Activated T-helper 1 cell treated with anti-CD3 and anti-CD28 coated beads, Interleukin-12 subunit alpha, Interleukin-12 subunit beta, Interleukin-2, Interleukin-4 antibody, amounts not matched to agents 30 ng/mL and 10 ng/mL and 1 ng/mL, durations not matched to agents 14 hours and 24 hours and 36 hours (primary cell): ENCODE measurements at regions not wholly inside any gene's neighbourhood (a gene's known extent, or its start where the extent isn't known, plus 50 kb on each side); places are given as distances from the start of the nearest gene placed in this dataset.

Experiments used
- DNase-seq: peaks from one replicate; pipeline ENCODE4 v3.0.0; 2021; ENCODE audit warnings: low spot score
- H3K27ac Mint-ChIP-seq: one replicate; pipeline ENCODE4 v1.8.0; 2021; ENCODE audit warnings: mild to moderate bottlenecking, mixed read lengths
- H3K27me3 Mint-ChIP-seq: one replicate; pipeline ENCODE4 v1.8.0; 2022; ENCODE audit warnings: mild to moderate bottlenecking, moderate library complexity, mixed read lengths; ENCODE audit not compliant: insufficient read depth
- H3K36me3 Mint-ChIP-seq: one replicate; pipeline ENCODE4 v1.8.0; 2021; ENCODE audit warnings: low read depth, mixed read lengths
- H3K4me1 Mint-ChIP-seq: one replicate; pipeline ENCODE4 v1.8.0; 2021; ENCODE audit warnings: low read depth, mixed read lengths
- H3K4me3 Mint-ChIP-seq: one replicate; pipeline ENCODE4 v1.8.0; 2021; ENCODE audit warnings: mild to moderate bottlenecking, moderate library complexity, mixed read lengths
- H3K9me3 Mint-ChIP-seq: one replicate; pipeline ENCODE4 v1.8.0; 2021; ENCODE audit warnings: mixed read lengths
- intact Hi-C: fragments of 100-400 bp; cut with micrococcal nuclease; formaldehyde crosslinking; loops from one replicate; pipeline ENCODE4 v1.15.1; 2024

DNA sequence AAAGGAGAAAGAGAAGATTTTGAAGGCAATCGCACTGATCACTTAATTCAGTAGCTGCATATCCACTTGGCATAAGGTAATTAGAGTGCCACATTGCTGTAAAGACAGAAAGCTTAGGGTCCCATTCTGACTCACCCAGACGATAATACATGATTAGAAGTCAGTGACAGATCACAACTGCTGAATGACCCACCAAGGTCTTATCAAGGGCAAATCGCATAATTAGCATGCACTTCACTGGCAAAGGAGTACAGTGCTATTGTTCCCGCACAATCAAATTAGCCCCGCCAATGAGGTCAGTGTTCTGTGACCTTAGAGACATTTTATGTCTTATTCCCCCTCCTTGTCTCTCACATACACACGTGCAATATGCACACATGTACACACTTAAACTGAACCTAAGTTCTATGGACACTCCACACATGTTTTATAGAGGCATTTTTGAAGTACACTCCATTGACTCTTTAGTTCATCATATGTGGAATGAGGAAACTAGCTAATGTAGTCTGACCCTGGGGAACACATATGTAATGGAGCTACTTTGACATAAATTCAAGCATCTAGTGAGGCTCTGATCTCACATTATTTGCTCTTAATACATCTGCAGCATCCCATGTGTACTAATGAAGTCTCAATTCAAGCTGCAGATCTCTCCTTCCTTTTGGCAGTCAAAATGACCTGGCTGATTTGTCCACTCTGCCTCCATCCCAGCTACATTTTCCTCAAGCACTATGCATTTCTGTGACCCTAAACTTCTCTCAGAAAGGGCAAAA is 673.8 kb upstream of the FANCL start:
- no peaks in the 10 kb centered on the region for H3K4me1 Mint-ChIP-seq
- no peak for DNase-seq
- no peak overlapping the region for H3K27ac Mint-ChIP-seq
- H3K27me3 Mint-ChIP-seq = no peaks in the 10 kb centered on the region
- H3K9me3 Mint-ChIP-seq = no peaks in the 10 kb centered on the region
- intact Hi-C loops = no loop called here
- no peaks in the 10 kb centered on the region for H3K36me3 Mint-ChIP-seq
- no peak overlapping the region for H3K4me3 Mint-ChIP-seq

DNA sequence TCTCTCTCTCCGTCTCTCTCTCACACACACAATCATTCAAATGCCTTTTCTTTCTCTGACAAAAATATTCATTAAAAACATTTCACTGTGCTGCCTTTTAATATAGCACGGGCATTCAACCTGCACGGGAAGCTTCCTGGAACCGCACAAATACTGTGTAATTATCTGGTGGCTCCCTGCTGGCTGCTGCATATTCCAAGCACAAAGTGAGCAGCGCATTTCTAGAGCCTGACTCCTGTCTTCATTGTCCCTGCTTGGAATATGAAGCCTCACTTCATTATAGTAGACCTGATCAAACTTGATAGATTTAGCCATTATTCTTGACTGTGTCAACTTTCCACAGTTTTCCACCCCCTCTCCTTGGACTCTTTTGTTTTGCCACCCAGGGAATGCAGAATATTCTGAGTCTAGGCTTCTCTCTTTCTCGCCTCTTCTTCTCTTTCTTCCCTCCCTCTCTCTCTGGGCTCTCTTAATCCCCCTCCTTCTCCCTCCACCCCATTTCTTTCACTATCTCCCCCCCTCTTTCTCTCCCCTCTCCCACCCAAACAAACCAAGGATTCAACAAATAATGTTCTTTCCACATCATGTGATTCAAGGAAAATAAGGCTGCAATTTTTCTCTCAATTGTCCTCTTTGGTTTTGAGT is 672.1 kb upstream of the FANCL start:
- H3K9me3 Mint-ChIP-seq = no peaks in the 10 kb centered on the region
- H3K4me1 Mint-ChIP-seq = no peaks in the 10 kb centered on the region
- intact Hi-C loops = no loop called here
- H3K36me3 Mint-ChIP-seq = no peaks in the 10 kb centered on the region
- DNase-seq = no peak
- no peaks in the 10 kb centered on the region for H3K27me3 Mint-ChIP-seq
- H3K4me3 Mint-ChIP-seq = no peak overlapping the region
- H3K27ac Mint-ChIP-seq = no peak overlapping the region

DNA sequence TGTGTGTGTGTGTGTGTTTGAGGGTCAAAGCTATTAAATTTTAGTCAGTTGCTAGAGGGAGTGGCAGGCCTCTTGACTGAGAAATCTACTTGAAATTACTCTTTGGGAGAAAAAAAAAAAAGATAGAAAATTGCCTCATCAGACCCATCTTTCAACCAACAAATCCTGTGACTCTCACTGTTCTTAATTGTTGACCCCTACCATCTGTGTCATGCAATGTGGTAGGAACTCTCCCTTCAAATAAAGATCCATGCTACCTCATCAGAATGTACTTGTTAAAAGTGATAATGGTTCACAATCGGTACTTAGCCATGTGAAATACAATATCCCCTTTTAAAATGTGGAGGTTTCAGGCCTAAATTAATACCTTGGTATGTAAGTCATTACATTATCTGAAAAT is 670.8 kb upstream of the FANCL start:
- Mint-ChIP-seq H3K27me3 (no peaks in the 10 kb centered on the region), H3K27ac (no peak overlapping the region), H3K4me3 (no peak overlapping the region), H3K9me3 (no peaks in the 10 kb centered on the region), H3K36me3 (no peaks in the 10 kb centered on the region), H3K4me1 (no peaks in the 10 kb centered on the region)
- intact Hi-C loops = no loop called here
- DNase-seq = no peak

DNA sequence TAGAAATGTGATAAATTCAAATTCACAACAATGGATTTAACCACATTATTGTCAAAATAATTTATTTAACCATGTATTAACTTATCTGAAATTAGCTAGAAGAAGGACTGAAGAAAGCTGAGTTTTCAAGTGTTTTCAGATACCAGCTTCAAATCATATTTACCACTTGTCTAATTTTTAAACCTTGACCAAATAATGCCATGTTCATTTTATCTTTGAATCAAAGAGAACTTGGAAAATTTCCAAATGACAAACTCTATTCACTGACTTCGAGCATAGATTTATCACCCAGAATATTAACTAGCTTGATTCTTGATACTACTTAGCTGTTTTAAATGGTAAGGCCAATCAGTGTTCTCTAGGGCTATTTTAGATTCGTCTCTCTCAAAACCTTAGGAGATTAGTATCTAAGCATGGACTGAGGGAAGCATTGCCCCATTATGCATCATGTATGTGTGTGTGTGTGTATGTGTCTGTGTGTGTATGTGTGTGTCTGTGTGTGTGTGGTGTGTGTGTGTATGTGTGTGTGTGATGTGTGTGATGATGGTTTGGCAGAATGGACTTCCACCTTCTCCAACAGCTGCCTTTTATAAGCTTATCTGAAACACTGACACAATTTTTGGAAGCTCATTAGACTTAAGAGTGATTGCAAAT is 667.5 kb upstream of the FANCL start:
- no peaks in the 10 kb centered on the region for H3K36me3 Mint-ChIP-seq
- H3K4me1 Mint-ChIP-seq = no peaks in the 10 kb centered on the region
- H3K27ac Mint-ChIP-seq = no peak overlapping the region
- DNase-seq = no peak
- no peak overlapping the region for H3K4me3 Mint-ChIP-seq
- no peaks in the 10 kb centered on the region for H3K9me3 Mint-ChIP-seq
- no peaks in the 10 kb centered on the region for H3K27me3 Mint-ChIP-seq
- intact Hi-C loops = no loop called here

DNA sequence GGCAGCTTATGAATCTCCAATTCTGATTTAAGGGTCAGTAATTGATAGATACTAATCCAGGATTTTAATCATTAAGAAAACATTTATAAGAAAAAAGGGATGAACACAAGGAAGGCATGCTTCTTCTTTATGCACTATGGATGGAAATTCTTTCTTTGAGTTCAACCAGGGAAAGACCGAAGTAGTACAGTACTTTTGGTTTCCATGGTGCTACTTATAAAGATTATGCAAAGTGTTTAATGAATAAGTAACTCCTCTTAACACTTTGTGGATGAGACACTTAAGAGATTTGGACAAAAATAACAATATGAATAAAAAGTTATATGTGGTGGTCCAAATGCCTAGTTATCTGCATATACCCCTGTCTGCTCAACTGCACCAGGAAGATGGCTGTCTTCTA is 666.5 kb upstream of the FANCL start:
- intact Hi-C loops = no loop called here
- Mint-ChIP-seq H3K4me1 (no peaks in the 10 kb centered on the region), H3K4me3 (no peak overlapping the region), H3K27me3 (no peaks in the 10 kb centered on the region), H3K27ac (no peak overlapping the region), H3K9me3 (no peaks in the 10 kb centered on the region), H3K36me3 (no peaks in the 10 kb centered on the region)
- DNase-seq = no peak

DNA sequence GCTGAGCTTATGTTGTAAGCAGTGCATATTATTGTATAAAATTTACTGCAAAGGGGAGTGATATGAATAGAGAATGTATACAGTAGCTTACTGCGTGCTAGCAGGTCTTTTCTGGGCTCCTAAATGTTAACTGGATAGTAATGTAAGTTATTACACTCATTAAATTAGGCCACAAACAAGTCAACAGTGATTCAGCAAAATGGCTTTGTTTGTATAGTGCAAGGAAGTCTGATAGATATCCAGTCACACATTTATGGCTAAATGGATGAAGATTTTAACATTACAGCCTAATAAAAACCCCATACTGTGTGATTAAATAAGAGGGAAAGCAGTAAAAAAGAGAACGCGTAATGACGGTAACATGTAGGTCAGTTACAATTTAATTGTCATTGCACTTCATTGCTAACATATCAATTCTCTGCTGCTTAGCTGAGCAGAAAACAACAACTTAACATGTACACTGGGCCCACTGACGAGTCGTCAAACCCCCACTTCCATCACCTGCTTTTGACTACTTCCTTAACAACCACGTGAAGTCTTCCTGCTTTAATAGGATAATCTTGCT is 665.0 kb upstream of the FANCL start:
- no peak for DNase-seq
- Mint-ChIP-seq H3K4me1 (no peaks in the 10 kb centered on the region), H3K9me3 (no peaks in the 10 kb centered on the region), H3K4me3 (no peak overlapping the region), H3K36me3 (no peaks in the 10 kb centered on the region), H3K27me3 (no peaks in the 10 kb centered on the region), H3K27ac (no peak overlapping the region)
- intact Hi-C loops = no loop called here

DNA sequence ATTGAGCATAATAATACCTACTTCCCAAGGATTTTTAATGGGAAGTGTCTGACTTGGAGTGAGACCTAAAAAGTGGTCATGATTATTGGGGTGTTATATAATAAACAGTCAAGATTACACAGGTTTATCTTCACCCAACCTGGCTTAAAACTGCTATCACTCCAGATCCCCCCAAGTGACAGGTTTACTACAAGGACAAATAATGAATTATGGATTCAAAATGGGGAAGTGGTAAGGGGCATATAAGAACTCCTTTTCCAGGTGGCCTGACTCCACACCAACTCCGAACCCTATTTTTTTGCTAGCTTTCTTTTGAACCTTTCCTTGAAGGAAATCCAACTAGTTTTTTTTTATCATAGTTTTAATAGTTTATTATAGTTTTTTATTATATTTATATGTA is 663.0 kb upstream of the FANCL start:
- Mint-ChIP-seq H3K4me1 (no peaks in the 10 kb centered on the region), H3K27me3 (no peaks in the 10 kb centered on the region), H3K36me3 (no peaks in the 10 kb centered on the region), H3K9me3 (no peaks in the 10 kb centered on the region), H3K27ac (no peak overlapping the region), H3K4me3 (no peak overlapping the region)
- no peak for DNase-seq
- intact Hi-C loops = no loop called here

DNA sequence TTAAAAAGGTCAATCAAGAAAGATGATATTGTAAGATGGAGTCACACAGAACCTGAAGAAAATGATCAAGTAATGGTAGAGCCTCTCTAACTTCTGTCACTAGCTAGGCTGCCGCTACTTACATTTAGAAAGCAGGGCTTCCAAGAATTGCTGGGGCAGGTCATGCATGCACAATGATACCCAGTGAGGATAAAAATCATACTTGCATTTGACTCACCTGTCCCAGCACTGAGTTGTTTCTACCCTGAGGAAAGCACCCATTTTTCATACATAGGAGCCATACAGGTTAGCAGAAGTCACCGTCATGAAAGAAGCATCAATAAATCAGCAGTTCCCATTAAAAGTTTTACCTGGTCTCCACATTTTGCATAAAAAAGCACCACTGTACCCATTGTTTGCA is 662.3 kb upstream of the FANCL start:
- intact Hi-C loops = no loop called here
- Mint-ChIP-seq H3K4me3 (no peak overlapping the region), H3K9me3 (no peaks in the 10 kb centered on the region)

DNA sequence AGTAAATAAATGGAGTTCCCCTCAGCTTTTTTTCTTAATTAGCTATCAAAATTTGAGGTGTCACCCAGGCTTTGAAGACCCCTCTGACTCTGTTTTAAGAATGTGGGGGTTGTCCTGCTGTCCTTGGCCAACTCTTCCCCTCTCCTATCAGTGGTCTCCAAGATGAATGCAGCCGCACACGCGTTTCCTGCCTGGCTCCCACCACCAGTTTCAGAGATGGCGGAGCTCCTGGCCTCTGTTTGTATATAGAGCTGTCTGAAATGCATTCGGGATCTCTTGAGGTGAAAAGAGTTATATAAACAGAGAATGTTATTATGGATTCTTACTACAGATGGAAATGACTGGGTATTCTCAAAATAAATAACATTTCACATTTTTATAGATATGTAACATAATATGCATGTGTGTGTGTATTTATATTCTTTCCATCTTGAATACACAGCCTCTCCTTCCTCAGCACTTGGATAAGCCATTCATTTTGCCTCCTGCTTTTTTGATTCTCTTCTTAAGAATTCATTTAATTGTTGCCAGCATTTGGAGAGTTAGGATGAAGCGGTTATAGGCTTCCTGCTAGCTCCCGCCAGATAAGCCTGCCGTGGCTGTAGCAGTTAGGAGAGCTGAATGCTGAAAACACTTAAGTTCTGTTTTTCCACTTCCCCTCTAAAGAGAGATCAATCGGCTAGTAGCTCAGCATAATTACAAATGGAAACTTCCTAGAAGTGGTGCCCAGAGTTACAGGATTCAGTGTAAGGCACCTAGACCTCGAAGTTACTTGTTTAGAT is 659.3 kb upstream of the FANCL start:
- no peaks in the 10 kb centered on the region for H3K9me3 Mint-ChIP-seq
- intact Hi-C loops = no loop called here
- no peak overlapping the region for H3K27ac Mint-ChIP-seq
- no peak overlapping the region for H3K4me3 Mint-ChIP-seq
- no peak for DNase-seq
- H3K27me3 Mint-ChIP-seq = no peaks in the 10 kb centered on the region
- no peaks in the 10 kb centered on the region for H3K4me1 Mint-ChIP-seq
- no peaks in the 10 kb centered on the region for H3K36me3 Mint-ChIP-seq

More for the DNA sequence above, 662.3 kb upstream of the FANCL start:
- no peaks in the 10 kb centered on the region for H3K4me1 Mint-ChIP-seq
- no peaks in the 10 kb centered on the region for H3K27me3 Mint-ChIP-seq
- no peaks in the 10 kb centered on the region for H3K36me3 Mint-ChIP-seq
- H3K27ac Mint-ChIP-seq = no peak overlapping the region
- no peak for DNase-seq

DNA sequence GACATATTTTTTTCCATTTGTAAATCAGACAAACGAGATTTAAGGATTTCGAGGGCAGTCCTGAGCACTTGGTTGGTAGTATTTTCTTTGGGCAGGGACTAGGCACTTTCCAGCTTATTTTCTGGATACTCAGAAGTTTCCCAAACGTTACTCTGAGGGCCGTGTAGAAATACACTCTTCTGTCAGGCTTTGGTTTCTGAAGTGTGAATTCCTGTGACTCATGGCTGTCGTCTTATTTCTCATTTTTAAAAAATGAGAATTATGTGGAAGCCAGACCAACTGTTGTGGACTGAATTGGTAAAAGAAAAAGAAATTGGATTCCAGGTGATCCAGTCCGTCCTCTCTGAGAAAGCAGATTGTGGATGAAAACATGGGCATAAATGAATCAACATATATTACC is 658.6 kb upstream of the FANCL start:
- Mint-ChIP-seq H3K4me3 (no peak overlapping the region), H3K27me3 (no peaks in the 10 kb centered on the region), H3K4me1 (no peaks in the 10 kb centered on the region), H3K9me3 (no peaks in the 10 kb centered on the region), H3K36me3 (no peaks in the 10 kb centered on the region), H3K27ac (no peak overlapping the region)
- DNase-seq = no peak
- intact Hi-C loops = no loop called here

DNA sequence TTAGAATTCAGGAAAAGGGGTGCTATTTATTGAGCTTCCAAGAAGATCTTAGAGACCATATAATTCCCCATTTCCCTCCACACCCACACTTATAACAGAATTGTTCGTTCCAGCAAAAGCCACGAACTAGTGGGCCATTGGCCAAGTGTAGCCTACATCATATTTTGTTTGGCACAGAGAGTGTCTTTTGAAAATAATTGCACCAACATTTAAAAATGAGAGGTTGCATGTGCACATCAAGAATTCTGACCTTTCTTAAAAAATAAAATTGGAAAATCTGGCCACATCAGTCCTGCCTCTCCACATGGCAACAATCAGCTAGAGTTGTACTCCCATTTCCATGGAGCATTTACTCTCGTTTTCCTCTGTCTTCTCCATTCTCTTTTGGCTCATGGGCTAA is 655.5 kb upstream of the FANCL start:
- intact Hi-C loops = no loop called here
- no peak for DNase-seq
- Mint-ChIP-seq H3K9me3 (no peaks in the 10 kb centered on the region), H3K27me3 (no peaks in the 10 kb centered on the region), H3K4me1 (no peaks in the 10 kb centered on the region), H3K27ac (no peak overlapping the region), H3K4me3 (no peak overlapping the region), H3K36me3 (no peaks in the 10 kb centered on the region)

DNA sequence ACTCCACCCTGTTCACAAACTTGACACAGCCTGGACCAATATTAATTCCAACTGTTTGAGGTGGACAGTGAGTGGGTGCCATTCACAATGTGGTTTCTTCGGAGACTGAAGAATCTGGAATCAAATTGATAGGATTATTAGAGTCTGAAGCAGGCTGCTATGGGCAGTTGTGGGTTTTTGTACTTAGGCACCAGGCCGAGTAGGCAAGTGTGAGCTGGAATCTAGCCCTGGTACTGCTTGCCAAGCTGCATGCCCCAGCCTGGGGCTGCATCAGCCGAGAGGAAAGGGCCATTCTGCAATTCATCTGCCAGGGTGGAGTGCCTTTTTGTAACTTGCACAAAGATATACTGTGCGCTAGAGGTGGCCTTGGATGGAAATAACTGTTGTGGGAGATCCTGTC is 654.7 kb upstream of the FANCL start:
- Mint-ChIP-seq H3K4me1 (no peaks in the 10 kb centered on the region), H3K4me3 (no peak overlapping the region), H3K9me3 (no peaks in the 10 kb centered on the region), H3K27ac (no peak overlapping the region), H3K36me3 (no peaks in the 10 kb centered on the region), H3K27me3 (no peaks in the 10 kb centered on the region)
- intact Hi-C loops = no loop called here
- no peak for DNase-seq
